ENCODE measurements at regions not wholly inside any gene's neighbourhood (a gene's known extent, or its start where the extent isn't known, plus 50 kb on each side); places are given as distances from the start of the nearest gene placed in this dataset.
"Not testable (repeated sequence)": the region's sequence is repeated elsewhere in the genome, so short reads cannot be mapped to it uniquely, and the experiment has no call there.

DNA sequence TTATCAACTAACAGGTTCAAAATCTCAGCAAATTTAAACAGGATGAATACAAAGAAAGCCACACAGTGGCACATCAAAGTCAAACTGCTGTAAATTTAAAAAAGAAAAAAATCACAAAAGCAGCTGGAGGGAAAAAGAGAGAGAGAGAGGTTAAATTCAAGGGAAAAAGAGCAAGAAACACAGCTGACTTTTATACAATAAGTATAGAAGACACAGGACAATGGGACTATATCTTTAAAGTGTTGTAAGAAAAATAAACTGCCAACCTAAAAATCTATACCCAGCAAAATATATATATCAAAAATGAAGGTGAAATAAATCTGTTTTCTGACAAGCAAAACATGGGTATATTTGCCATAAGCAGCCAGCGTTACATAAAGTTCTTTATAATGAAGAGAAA, 261.5 kb downstream of the TLE1 start:
- DNase-seq: no peak
- no peak for ATAC-seq

GRCh38 chr9:81424431-81424830, 264.9 kb downstream of the TLE1 start:
- ATAC-seq (no peak), DNase-seq (no peak)

DNA sequence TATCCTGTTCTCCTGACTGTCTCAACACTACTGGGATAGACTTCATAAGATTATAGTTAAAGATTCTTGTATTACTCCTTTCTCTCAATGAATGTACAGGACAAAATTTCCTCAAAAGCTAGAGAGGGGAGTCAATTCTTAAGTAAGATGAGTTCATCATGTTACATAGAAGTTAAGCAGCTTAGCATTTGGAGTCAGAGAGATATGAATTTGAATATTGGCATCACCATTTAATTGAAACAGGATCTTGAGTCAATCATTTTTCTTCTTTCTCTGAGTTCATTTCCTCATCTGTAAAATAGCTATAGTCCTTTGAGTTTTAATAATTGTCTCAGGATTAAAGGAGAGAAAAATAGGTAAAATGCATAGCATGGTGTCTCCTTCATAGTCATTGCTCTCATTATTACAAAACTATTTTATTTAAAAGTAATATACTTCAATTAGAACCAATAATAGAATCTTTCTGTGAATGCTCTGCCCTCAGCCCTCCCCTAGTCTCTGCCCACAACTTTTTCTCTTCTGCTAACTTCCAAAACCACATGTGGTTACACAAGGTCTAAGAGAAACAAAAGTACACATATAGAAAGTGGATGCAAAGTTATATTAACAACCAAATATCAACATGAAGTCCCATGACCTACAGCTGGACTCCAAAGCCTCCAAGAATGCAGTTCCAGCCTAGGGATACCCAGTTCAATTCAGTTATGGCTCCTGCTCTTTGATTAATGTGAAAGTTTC, 265.6 kb downstream of the TLE1 start:
- ATAC-seq: no peak
- DNase-seq: no peak

DNA sequence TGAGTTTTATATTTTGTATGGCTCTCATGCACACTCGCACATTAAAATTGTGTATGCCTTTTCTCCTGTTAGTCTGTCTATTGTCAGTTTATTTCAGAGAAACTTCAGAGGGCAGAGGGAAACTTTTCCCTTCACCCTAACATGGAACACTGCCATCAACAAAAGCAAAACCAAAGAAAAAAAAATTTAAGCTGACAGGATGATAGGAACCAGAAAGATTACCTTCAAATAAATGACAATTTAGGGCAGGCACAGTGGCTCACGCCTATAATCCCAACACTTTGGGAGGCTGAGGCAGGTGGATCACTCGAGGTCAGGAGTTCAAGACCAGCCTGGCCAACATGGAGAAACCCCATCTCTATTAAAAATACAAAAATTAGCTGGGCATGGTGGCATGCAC, 268.3 kb downstream of the TLE1 start:
- not testable (repeated sequence) for ATAC-seq, DNase-seq

GRCh38 chr9:81420024-81420423, 269.3 kb downstream of the TLE1 start:
- ATAC-seq (no peak), DNase-seq (no peak)

DNA sequence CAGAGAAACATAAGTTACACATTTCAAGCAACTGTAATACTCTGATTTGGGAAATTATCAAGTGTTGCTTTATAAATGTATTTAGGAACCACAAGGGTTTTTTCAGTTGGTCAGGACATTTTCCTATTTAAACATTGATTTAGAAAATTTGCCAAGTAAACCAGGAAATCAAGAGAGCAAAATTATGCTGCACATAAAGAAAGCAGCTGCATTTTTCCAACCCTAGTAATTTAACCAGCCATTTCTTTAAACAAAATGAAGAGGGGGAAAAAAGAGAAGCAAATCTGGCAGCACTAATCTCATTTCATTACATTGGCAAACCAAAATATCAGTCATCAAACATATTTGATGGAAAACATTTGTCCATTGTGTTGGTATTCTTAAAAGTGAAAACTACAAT, 271.4 kb downstream of the TLE1 start:
- DNase-seq: no peak
- no peak for ATAC-seq

DNA sequence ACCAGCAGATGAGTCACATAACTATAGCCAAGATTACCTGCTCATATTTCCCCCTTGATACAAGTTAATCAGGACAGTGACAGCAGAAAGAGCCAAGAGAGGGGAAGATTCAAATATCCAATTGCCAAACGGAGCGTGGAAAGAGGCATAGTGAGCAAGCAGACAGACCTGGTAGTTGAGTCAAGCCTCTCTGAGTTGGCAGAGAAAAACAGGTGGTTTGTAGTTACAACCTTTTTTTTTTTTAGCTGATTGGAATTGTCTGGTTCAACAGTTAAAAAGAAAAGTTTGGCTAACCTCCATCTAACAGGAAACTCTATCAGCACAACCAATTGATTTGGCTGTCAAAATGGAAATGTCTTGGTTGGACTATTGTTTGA, 272.1 kb downstream of the TLE1 start:
- DNase-seq (no peak), ATAC-seq (no peak)

- no peak for DNase-seq
Measured at GRCh38 chr9:81416476-81417298, 272.7 kb downstream of the TLE1 start.

DNA sequence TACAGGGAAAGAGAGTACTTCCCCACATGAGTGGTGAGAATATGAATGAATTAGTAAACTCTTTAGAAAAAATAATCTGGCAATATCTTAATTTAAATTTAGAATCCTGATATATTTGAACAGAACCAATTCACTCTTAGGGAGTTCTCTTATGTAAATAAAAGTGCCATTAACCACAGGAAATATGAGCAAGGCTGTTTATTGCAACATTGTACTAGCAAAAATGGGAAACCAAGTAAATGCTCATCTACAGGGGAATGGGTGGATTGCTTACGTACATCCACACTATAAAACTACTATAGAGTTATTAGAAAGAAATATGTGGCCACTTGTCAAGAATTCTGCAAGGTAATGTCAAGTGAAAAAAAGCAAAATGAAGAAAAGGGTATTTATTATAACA, 274.5 kb downstream of the TLE1 start:
- no peak for DNase-seq
- ATAC-seq: no peak

More at GRCh38 chr9:81416476-81417298, 272.7 kb downstream of the TLE1 start:
- ATAC-seq: no peak

DNA sequence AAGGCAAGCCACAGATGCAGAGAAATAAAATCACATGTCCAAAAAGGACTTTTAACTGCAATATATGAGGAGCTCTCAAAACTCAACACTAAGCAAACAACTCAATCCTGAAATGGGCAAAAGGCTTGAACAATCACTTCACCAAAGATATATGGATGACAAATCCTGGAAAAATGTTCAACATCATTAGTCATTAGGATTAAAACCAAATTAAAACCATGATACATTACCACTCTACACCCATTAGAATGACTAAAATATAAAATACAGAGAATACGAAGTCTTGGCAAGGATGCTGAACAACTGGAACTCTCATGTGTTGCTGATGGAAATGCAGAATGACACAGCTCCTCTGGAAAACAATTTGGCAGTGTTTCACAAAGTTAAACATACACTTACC, 277.4 kb downstream of the TLE1 start:
- ATAC-seq: no peak

GRCh38 chr9:81410201-81410600, 279.1 kb downstream of the TLE1 start:
- DNase-seq (no peak), ATAC-seq (no peak)

More for the DNA sequence above, 277.4 kb downstream of the TLE1 start:
- DNase-seq: no peak

DNA sequence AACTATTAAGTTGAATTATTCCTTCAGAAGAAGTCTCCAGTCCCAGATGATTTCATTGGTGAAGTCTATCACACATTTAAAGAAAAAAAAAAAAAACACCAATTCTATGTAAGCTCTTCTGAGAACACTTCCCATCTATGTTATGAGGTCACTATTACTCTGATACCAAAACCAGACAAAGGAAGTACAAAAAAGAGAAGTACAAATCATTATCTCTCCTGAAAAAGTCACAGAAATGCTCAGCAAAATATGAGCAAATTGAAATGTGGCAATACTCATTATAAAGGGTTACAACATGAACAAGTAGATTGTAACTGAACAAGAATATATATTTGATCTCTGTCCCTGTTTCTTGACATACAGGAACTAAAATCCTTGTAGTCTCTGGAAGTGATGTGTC, 280.4 kb downstream of the TLE1 start:
- no peak for ATAC-seq

DNA sequence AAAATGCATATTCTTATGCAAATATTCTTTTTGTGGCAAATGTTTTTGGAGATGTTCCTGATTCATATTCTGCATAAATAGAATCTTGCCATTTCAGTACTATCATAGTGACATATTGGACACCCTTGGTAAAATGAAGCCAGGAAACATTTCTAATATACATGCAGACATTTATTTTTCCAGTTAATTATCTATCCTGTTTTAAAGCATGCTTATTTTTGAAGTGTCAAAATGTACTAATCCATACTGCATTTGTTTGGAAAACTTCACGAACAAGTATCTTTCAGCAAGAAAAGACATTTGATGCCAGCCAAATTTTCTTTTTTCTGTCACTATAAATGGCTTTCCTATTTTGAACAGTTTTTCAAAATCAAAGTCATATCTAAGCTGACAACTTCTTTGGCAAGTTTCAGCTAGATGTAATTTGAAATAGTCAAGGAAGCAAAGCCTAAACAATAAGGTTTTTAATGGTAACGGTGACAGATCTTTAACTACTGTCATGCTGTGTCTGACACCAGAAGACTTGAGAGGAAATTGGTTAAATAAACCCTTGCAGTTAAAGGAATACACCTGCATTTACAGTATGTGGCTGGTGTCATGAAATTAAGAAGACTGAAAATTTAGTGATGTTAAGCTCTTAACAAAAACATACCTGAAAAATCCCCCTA, 284.3 kb downstream of the TLE1 start:
- DNase-seq: no peak
- ATAC-seq: no peak

More for the DNA sequence above, 280.4 kb downstream of the TLE1 start:
- DNase-seq: no peak

DNA sequence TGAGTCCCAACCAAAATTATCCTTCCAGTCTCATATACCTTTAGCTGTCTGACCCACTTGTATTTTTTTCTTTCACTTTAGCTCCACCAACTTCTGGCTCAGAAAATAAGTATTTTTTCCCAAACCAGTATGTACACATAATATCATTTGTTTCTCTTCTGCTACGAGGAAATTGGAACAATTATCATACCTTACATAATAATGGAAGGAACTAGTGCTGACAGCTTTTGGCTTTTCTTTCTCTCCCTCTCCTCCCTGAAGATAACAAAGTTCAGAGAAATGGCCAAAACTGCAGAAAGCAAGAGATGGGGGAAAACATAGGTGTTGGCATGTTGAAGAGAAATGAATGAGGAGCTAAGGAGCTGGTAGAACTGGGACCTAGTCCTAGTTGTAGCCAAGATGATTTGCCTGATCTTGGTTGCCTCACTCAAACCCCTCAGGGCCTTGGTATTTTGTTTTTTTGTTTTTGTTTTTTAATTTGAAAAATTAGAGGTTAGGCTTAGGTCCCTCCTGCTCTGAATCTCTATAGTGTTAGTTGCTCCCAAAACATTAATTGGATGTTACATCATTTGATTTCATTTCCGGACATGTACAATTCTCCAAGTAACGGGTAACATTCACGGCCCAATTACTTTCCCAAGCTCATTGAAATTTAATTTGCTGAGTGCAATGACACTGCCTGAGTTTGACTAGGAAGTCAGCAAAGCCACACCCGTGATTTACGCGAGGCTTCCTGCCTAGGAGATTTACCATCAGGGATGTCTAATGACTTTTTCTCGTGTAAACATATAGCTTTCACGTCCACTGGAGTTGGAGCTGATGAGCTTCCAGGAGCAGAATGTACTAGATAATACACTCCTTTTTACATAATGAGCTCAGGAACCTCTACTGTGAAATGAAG, 291.6 kb downstream of the TLE1 start:
- DNase-seq (no peak), ATAC-seq (no peak)

DNA sequence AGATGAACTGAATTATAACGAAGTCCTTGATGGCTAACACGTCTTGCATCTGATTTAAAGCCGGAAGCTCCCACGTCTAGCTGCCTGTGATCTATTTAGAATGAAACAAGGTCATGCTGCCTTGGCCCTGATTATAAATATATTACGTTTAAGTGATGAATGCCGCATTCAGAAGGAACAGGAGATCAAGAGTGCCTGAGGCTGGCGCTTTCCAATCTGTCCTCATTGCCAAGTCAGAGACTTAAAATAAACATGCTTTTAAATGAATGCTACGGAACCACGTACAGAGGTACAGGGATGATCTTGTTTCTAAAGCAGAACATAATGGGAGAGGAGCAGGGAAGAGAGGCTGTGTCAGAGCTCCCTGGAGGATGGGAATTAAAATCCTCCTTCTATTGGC, 292.8 kb downstream of the TLE1 start:
- ATAC-seq (no peak), DNase-seq (no peak)

GRCh38 chr9:81395676-81396054, 293.7 kb downstream of the TLE1 start:
- DNase-seq: no peak
- ATAC-seq: no peak

GRCh38 chr9:81394881-81395675, 294.3 kb downstream of the TLE1 start:
- DNase-seq (no peak), ATAC-seq (no peak)

DNA sequence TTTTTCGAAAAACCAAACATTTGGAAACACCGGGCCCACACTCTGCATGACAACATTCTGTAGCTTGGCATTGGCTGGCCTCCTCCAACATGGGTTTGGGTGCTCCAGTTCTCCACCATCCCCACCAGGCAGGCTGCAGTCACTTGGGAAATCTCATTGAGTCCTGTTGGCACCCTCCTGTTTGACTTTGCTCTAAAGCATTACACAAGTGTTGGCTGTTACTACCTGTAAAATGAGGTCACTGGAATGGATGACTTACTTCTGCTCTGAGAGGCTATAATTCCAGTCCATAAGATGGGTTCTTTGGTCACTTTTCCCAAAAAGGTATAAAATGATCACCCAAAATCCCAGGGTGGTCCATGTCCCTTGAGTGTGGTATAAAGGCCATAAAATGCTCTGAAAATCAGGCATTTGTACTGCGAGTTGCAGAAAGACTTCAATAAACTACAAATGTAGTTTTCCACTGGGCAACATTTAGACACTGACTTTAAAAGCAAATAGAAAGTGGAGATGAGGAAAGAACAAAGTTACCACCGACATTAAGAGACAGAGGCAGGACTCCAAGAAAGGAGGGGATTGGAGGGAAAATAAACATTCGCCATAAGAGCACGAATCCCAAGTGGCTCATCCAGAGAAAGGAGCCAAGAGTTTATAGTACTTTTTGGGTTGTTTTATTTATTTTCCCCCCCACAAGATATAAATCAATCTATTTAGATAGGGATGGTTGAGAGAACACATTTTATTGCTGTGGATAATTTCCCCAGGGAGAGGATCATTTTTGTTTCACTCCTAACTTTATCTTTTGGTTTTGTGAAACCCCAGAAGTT, 295.1 kb downstream of the TLE1 start:
- DNase-seq (no peak), ATAC-seq (no peak)

DNA sequence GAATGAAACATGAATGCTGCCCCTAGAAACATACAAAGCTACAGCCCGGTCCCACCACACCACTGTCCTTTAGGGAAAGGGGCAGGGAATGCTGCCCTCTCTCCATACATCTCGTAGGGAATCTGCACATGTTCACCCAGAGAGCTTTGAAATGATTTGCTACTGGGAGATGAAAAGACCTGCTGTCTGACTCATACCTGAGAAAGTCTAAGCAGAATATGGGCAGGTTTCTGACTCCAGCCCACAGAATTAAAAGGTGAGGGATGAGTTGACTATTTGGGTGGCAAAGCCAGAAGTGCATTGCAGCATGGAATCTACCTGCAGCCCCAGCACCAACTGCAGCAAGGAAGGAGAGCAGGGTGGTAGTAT, 297.9 kb downstream of the TLE1 start:
- ATAC-seq: no peak

GRCh38 chr9:81390792-81391456, 298.4 kb downstream of the TLE1 start:
- no peak for DNase-seq

More for the DNA sequence above, 297.9 kb downstream of the TLE1 start:
- no peak for DNase-seq

More at GRCh38 chr9:81390792-81391456, 298.4 kb downstream of the TLE1 start:
- ATAC-seq: no peak

All from stimulated activated naive CD8-positive, alpha-beta T cell treated with anti-CD3 and anti-CD28 coated beads, Interleukin-15, Interleukin-2, amounts not matched to agents 100 U/mL and 50 U/mL, for 24 hours (primary cell).